KOPT-K1 (cell line): ENCODE measurements at regions not wholly inside any gene's neighbourhood (a gene's known extent, or its start where the extent isn't known, plus 50 kb on each side); places are given as distances from the start of the nearest gene placed in this dataset.

ENCODE experiments used
- H3K27ac ChIP-seq: fragments of 200-600 bp; sonication (generic); 2 replicates; pipeline ENCODE4 v1.5.1; 2016; ENCODE audit warnings: antibody characterized with exemption, mild to moderate bottlenecking, low read depth, low read length; ENCODE audit not compliant: poor library complexity, severe bottlenecking
- H3K36me3 ChIP-seq: fragments of 200-600 bp; sonication (generic); 2 replicates; pipeline ENCODE4 v1.5.1; 2017; ENCODE audit warnings: antibody characterized with exemption, mild to moderate bottlenecking, low read length, moderate library complexity; ENCODE audit not compliant: insufficient read depth
- H3K9me3 ChIP-seq: fragments of 200-600 bp; sonication (generic); 2 replicates; pipeline ENCODE4 v1.5.1; 2017; ENCODE audit warnings: antibody characterized with exemption, low read length, mild to moderate bottlenecking; ENCODE audit not compliant: insufficient read depth, poor library complexity, severe bottlenecking

DNA sequence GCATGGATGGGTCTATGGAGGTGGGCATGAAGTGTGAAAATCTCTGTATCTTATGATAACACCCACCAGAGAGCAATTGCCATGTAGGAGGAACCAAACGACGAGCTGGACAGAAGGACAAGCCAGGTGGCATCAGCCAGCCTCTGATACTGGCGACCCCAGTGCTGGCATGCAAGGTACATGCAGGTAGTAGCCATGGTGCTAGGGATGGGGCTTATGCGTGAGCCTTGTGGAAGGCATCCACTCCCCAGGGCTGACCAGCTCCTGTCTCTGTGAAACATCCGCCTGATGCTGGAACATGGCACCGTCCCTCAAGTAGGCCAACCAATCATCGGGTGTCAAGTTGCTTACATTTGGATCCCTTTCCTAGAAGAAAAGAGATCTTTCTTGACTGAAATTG lies 412.9 kb downstream of the GADD45G start:
- Histone ChIP-seq H3K36me3 (no peaks in the 10 kb centered on the region), H3K9me3 (peaks cover 7% of the 10 kb centered on the region), H3K27ac (no peak overlapping the region)

DNA sequence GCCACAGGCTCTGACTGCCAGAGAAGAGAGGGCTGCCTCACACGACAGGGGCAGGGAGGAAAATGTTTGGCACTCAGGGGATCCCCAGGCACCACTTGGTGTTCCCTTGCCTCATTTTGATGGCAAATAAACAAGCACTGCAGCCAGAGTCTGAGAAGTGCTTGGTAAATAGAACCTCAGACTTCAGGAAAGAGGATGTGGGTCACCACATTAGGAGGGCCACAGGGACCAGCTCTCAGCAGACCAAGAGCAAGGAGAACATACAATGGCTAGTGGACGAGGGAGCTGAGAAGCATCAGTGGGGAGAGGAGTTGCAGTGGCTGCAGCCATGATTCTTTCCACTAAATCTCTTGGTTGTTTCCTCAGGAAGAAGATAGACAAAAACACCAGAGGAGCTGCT lies 413.9 kb downstream of the GADD45G start:
- H3K27ac ChIP-seq: no peak overlapping the region
- peaks cover 7% of the 10 kb centered on the region for H3K9me3 ChIP-seq
- no peaks in the 10 kb centered on the region for H3K36me3 ChIP-seq

DNA sequence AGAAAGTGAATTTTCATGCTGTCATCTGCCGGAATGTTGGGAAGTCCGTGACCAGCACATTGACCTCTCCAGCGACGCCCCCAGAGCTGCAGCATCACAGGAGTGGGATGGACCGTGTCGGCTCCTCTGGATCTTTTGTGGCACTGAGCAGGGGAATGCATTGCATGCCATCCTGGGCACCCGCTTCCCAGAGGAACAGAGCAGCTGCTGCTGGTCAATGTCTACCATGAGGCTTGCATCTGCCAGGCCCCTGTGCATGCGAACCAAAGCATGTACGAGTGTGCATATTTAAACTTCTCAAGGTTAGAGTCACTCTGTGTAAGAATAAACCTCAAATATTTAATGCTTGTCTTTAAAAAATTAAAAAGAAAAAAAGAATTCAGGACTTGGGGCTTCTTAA lies 414.8 kb downstream of the GADD45G start:
- Histone ChIP-seq H3K36me3 (no peaks in the 10 kb centered on the region), H3K9me3 (peaks cover 7% of the 10 kb centered on the region), H3K27ac (no peak overlapping the region)

DNA sequence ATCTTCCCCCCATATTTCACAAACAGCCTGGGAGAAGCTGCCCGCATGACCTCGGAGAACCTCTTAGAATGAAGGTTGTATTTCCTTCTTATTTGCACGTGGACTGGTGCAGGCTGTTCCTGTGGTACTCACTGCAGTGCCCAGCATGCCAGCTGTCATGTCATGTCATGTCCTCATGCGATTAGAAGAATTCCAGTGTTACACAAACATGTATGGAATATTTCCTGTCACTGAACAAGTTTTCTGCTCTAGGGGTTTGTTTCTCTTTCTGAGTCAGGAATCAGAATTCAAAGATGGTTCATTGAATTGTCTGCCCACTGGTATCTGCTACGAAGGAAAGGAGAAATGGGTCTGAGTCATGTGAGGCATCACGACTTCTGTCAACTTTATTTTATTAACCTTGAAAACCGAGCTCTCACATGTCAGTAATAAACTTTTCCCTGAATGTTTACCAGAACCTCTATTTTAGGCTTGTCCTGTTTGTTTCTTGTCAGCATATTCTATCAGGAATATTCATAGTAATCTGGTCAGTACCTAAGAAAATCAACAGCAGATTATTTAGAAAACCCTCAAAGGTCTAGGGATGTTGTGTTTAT lies 415.6 kb downstream of the GADD45G start:
- Histone ChIP-seq H3K27ac (no peak overlapping the region), H3K36me3 (no peaks in the 10 kb centered on the region), H3K9me3 (peaks cover 7% of the 10 kb centered on the region)

DNA sequence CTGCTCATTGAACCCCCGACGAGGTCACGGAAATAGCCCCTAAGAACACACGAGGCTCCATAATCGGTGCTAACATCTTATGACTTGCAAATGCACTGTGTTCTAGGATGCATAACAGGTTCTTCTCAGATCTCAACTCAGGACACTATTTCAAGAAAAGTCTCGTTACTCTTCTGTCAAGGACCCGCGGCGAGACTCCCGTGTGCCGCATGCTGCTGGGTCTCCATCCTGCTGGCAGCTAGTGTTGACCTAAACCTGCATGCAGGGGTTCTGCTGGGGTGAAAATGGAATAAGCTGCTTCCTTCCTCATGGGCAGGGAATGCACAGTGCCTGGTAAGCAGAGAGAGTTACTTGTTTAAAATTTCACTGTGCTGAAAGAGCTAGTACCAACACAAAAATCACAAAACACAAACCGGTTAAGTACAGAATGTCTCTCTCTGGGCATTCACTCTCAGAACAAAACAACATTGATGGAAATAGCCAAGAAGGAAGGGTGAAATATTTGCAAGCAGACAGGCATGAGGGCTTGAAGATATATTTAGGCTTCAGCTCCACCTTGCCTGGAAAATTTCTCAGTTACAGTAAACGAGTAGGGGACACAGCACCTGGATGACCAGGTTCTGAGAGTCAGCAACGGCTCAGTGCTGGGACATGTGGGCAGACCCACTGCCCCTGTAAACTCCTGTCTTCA lies 416.5 kb downstream of the GADD45G start:
- no peaks in the 10 kb centered on the region for H3K36me3 ChIP-seq
- H3K27ac ChIP-seq: no peak overlapping the region
- H3K9me3 ChIP-seq: peaks cover 7% of the 10 kb centered on the region

DNA sequence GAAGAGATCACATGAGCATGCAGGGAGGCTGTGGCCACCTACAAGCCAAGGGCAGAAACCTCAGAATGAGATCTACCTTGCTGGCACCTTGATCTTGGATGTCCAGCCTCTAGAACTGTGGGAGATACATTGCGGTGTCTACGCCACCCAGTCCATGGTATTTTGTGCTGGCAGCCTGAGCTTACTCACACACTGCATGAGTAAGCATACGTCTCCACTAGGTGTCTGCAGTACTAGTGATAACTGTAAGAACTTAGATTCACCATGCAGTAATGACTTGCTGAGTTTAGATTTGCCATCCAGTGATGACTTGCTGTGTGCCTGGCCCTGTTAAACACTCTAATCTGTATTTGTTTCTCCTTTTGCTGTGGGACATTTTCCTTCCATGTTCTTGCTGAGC lies 417.7 kb downstream of the GADD45G start:
- Histone ChIP-seq H3K27ac (no peak overlapping the region), H3K36me3 (no peaks in the 10 kb centered on the region), H3K9me3 (peaks cover 7% of the 10 kb centered on the region)

DNA sequence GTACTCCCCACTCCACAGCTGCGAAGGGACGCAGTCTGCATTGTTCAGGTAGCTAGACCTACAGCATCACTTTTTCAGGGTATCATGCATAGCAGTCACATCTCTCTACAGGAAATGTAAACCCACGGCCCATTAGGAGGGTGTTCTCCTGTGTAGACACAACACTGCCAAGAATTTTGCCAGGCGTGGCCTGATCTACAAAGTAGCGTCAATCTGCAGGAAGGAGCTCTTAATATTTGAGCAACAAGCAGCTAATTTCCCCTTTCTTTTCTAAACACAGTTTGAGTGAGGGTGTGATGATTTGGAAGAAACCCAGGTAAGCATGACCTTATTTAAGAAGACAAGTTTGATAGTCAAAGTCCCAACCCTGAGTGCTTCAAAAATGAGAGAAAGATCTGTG lies 419.0 kb downstream of the GADD45G start:
- Histone ChIP-seq H3K27ac (no peak overlapping the region), H3K9me3 (peaks cover 7% of the 10 kb centered on the region), H3K36me3 (no peaks in the 10 kb centered on the region)

DNA sequence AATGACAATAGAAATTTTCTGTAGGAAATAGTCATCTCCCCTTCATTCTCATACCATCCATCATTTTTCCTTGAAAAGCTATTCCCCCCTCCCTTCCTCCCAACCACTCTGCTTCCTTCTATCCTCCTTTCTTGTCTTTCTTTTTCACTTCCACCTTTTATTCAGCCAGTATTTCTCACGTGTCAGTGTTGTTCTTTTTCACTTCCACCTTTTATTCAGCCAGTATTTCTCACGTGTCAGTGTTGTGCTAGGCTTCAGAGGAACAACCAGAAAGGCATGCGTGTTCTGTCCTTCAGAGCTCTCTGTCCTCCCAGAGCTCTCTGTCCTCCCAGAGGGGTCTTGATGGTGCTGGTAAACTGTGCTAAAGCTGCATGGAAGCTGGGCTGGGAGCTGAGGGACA lies 419.6 kb downstream of the GADD45G start:
- no peaks in the 10 kb centered on the region for H3K36me3 ChIP-seq
- no peak overlapping the region for H3K27ac ChIP-seq
- H3K9me3 ChIP-seq: peaks cover 7% of the 10 kb centered on the region

DNA sequence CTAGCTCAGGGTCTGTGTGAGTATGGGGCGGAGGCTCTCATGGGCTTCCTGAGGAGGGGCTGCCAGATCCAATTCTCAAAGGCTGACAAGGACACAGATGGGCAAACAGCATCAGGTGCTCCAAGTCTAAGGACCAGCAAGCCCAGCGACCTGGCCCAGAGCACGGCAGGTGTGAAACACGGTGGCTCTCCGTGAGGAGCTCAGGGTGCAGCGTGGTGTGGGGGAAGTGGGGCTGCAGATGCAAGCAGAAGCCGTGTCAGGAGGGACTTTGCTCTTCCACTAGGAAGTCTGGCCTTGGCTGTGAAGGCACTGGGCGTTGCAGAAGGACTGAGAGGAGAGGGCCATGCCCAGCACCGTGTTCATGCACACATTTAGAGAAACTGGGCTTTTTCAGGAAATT lies 420.0 kb downstream of the GADD45G start:
- H3K36me3 ChIP-seq: no peaks in the 10 kb centered on the region
- peaks cover 7% of the 10 kb centered on the region for H3K9me3 ChIP-seq
- no peak overlapping the region for H3K27ac ChIP-seq

DNA sequence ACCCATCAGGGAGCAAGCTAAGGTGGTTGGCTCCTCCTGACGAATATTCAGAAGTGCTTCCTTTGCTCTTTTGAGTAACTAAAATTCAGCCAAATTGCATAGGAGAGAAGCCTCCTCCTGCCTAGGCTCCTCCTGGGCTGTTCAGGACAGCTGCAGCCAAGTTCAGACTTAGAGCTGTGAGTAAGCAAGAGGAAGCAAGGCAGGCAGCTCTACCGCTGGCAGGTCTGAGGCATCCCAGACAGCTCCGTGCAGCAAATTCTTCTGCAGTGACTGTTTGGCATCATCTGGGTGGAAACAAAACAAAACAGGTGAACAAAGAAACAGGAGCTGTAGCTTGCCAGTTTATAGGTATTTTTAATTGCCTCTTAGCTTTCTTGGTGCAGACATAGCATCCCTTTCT lies 421.0 kb downstream of the GADD45G start:
- no peak overlapping the region for H3K27ac ChIP-seq
- H3K36me3 ChIP-seq: no peaks in the 10 kb centered on the region
- peaks cover 7% of the 10 kb centered on the region for H3K9me3 ChIP-seq

DNA sequence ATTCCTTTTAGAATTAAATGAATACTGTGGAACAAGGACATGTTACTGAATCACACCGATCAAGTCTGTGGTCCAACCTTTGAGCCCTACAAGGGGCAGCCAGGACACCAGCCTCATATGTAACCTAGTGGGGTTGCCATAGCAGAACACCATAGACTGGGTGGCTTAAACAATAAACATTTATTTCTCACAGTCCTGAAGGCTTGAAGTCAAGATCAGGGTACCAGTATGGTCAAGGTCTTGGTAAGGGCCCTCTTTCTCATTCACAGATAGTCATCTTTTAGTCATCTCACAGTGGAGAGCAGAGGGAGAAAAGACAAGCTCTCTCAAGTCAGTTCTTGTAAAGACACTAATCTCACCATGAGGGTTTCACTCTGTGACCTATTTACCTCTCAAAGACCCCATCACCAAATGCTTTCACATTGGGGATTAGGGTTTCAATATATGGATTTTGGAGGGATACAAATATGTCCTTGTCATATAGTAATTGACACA lies 422.5 kb downstream of the GADD45G start:
- no peak overlapping the region for H3K27ac ChIP-seq
- no peaks in the 10 kb centered on the region for H3K36me3 ChIP-seq
- peaks cover 2% of the 10 kb centered on the region for H3K9me3 ChIP-seq

DNA sequence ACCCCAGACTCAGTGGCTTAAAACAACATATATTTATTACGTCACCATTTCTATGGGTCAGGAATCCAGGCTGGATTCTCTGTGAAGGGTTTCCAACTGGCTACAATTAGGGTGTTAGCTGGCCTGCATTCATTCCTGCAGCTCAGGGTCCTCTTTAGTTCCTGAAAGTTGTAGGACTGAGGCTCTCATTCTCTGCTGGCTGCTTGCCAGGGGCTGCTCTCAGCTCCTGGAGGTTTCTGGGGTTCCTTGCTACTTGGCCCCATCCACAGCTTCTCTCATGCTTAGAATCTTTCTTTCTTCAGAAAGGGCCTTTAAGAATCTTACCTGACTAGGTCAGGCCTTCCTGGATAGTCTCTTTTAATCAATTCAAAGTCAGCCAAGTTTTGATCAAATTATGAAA lies 424.6 kb downstream of the GADD45G start:
- Histone ChIP-seq H3K27ac (no peak overlapping the region), H3K9me3 (no peaks in the 10 kb centered on the region), H3K36me3 (no peaks in the 10 kb centered on the region)

DNA sequence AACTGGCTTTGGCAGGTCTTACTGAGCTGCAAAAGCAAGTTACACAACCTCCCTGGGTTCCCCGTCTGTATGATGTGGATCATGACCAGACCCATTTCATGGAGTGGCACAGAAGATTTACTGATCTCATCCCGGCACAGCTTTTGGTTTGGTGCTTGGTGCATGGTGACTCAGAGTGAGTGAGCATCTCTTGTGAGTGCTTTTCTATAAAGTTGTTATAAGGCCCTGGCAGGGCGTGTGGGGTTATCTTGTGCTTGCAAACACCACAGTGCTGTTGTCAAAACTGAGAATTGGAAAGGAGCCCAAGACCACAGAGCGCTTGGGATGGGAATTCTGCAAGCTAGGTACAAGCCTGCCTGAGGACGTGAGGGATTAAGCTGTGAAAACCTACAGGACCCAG lies 425.2 kb downstream of the GADD45G start:
- H3K27ac ChIP-seq: no peak overlapping the region
- no peaks in the 10 kb centered on the region for H3K36me3 ChIP-seq
- no peaks in the 10 kb centered on the region for H3K9me3 ChIP-seq

DNA sequence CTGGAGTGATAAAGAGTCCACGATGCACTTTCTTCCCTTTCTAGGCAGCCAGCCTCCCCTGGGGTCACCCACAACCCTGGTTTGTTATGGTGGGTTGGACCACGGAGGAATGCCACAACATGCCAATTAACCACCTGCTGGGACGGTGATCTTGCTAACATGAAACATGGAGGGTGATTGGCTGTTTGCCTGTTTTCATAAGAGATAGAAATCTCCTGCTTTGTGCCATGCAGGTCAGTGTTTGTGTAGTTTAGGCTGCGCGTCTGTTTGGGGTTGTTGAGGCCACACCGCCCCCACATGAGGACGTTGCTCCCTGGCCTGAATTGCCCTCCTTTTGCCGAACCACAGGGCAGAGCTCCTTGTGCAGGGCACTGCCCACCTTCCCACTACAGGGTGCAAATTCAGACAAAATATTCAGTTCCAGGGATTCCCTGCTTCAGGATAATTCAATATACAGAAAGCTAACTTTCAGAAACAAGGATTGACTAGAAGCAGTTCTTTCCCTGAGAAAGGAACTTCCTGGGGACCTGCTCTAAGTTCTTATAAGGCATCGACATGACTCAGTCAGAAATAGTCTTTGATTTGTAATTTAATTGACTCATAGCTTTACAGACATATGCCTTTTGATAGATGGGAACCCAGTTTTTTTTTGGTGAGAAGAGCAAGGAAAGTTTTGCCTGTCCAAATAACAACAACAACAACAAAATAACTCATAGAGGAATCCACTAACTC lies 427.6 kb downstream of the GADD45G start:
- no peaks in the 10 kb centered on the region for H3K36me3 ChIP-seq
- no peak overlapping the region for H3K27ac ChIP-seq
- no peaks in the 10 kb centered on the region for H3K9me3 ChIP-seq

DNA sequence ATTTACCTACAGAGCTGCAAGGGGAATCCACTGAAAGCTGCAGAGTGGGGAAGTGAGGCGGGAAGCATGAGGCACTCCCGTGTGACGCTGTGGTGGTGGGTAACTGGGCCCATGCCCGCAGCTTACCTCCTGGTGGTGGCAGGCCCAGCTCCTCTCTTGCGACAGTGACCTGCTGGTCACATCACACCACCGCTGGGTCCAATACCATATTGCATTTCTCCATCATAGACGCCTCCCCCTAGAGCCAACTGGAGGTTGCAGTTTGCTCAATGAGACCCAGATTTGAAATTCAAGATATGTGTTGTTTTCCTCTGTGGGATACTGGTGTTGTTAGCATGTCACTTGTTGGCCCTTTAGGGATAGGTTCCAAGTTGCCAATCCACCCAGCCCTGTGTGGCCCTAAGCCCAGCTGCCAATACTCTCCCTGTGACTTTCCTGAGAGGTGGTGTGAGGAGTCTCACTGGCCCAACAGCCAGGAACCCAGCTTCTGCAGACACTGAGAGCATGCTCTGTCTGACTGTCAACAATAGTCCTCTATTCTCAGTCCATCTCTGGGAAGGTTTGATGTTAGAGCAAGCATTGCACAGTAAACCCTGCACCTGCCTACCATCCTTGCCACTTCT lies 428.3 kb downstream of the GADD45G start:
- Histone ChIP-seq H3K9me3 (no peaks in the 10 kb centered on the region), H3K36me3 (no peaks in the 10 kb centered on the region), H3K27ac (no peak overlapping the region)
